OCI-LY7 (cell line): ENCODE measurements at regions not wholly inside any gene's neighbourhood (a gene's known extent, or its start where the extent isn't known, plus 50 kb on each side); places are given as distances from the start of the nearest gene placed in this dataset.

Source experiments
- EZH2phosphoT487 ChIP-seq: fragments of 200-600 bp; sonication (generic); IDR thresholded peaks from 2 replicates; pipeline ENCODE4 v1.6.1; 2018; ENCODE audit warnings: low read depth, borderline replicate concordance, mild to moderate bottlenecking, mixed run types, antibody characterized with exemption, low read length, moderate library complexity, mixed read lengths
- TF ChIP-seq, protein P1 (sequence below): fragments of 200-600 bp; sonication (generic); conservative IDR thresholded peaks from 2 replicates; pipeline ENCODE4 v1.5.1; 2014; ENCODE audit warnings: mild to moderate bottlenecking, antibody characterized with exemption, low read length, moderate library complexity, mixed read lengths

DNA sequence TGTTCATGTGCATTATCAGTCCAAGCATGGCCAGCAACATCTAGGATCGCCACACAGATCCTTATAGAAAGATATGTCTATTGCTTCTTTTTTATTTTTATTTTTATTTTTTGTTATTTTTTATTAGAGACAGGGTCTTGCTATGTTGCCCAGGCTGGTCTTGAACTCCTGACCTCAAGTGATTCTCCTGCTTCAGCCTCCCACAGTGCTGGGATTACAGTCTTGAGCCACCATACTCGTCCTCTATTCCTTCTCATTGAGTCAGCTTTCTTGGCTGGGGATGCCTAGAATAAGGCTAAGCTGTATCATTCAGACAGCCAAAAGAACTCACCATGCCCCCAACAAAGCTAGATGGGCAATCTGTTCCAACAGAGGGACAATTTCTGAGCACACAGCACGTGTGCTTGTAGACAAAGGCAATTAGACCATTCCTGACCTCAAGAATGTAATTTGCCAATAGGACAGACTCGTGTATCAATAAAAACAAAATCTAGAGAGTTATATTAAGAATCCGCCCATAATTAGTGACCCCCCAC is 264.0 kb upstream of the NEBL start:
- TF ChIP-seq, protein P1, sequence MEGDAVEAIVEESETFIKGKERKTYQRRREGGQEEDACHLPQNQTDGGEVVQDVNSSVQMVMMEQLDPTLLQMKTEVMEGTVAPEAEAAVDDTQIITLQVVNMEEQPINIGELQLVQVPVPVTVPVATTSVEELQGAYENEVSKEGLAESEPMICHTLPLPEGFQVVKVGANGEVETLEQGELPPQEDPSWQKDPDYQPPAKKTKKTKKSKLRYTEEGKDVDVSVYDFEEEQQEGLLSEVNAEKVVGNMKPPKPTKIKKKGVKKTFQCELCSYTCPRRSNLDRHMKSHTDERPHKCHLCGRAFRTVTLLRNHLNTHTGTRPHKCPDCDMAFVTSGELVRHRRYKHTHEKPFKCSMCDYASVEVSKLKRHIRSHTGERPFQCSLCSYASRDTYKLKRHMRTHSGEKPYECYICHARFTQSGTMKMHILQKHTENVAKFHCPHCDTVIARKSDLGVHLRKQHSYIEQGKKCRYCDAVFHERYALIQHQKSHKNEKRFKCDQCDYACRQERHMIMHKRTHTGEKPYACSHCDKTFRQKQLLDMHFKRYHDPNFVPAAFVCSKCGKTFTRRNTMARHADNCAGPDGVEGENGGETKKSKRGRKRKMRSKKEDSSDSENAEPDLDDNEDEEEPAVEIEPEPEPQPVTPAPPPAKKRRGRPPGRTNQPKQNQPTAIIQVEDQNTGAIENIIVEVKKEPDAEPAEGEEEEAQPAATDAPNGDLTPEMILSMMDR = no peak
- no peak for TF ChIP-seq EZH2phosphoT487
